Heart left ventricle (tissue), 13 donors: ENCODE measurements at regions not wholly inside any gene's neighbourhood (a gene's known extent, or its start where the extent isn't known, plus 50 kb on each side); places are given as distances from the start of the nearest gene placed in this dataset.

Experiments
- POLR2A ChIP-seq, 2 donors: fragments of 450-650 bp; IDR thresholded peaks; one replicate each; pipeline ENCODE4 v1.6.1; 2017; ENCODE audit warnings: antibody characterized with exemption in 2 of 2, mild to moderate bottlenecking in 2 of 2, moderate library complexity in 2 of 2
- TF ChIP-seq, protein P1 (sequence below), 12 donors: fragments of 200-600 bp; sonication (generic) in 4 of 12; IDR thresholded peaks; one replicate each; pipeline versions ENCODE4 v1.5.0 to v1.8.0; 2018 to 2022; ENCODE audit warnings: antibody characterized with exemption in 12 of 12, mild to moderate bottlenecking in 5 of 12
- donor health status: ischemic (EF 13 %, LVEDD 7.1; RV severe dilation, severe dysfunction).
- donor health status: DM: no; HTN: yes; CAD: no.
- donor health status: DM: no; HTN: no; CAD: no.
- donor health status: ischemic (EF 25% LVEDD 6.9; RV normal size, moderate dysfunction).
- donor health status: ischemic (EF 25% LVEDD 5.7; RV mildly dilated, moderate dysfunction).
- donor health status: ischemic (EF 35%, LVEDD 5.7; RV mildly dilated, moderate dysfunction).
- donor health status: nonischemic (EF 11% LVEDD 7.7; RV severe dilation, severe dysfunction).
- donor health status: DM: yes; HTN: yes; CAD: no.
- donor health status: PGD.
- donor health status: ischemic (EF 29% LVEDD 5.4; RV normal size, mild dysfunction).
- donor health status: nonischemic (EF 23%, LVEDD 6.1; RV moderate dilation, normal function).

DNA sequence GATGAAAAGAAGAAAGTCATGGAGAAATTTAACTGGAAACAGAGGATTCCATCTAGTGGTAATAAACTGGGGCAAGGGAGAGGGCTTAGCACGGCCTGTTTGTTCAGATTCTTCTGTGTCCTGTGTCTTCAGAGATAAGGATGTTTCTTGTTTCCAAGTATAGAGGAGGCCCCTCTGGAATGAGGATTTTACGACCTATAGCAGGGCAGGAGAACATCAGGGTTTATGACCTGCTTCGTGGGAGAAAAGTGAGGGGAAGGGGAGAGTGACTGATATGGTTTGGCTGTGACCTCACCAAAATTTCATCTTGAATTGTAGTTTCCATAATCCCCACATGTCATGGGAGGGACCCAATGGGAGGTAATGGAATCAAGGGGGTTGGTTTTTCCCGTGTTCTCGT, 93.0 kb upstream of the LDB2 start:
- no peak for TF ChIP-seq POLR2A (IDR thresholded peaks at IDR 0.05)
- TF ChIP-seq, protein P1, sequence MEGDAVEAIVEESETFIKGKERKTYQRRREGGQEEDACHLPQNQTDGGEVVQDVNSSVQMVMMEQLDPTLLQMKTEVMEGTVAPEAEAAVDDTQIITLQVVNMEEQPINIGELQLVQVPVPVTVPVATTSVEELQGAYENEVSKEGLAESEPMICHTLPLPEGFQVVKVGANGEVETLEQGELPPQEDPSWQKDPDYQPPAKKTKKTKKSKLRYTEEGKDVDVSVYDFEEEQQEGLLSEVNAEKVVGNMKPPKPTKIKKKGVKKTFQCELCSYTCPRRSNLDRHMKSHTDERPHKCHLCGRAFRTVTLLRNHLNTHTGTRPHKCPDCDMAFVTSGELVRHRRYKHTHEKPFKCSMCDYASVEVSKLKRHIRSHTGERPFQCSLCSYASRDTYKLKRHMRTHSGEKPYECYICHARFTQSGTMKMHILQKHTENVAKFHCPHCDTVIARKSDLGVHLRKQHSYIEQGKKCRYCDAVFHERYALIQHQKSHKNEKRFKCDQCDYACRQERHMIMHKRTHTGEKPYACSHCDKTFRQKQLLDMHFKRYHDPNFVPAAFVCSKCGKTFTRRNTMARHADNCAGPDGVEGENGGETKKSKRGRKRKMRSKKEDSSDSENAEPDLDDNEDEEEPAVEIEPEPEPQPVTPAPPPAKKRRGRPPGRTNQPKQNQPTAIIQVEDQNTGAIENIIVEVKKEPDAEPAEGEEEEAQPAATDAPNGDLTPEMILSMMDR (IDR thresholded peaks at IDR 0.05): no peak
